H1 (cell line): ENCODE measurements at regions not wholly inside any gene's neighbourhood (a gene's known extent, or its start where the extent isn't known, plus 50 kb on each side); places are given as distances from the start of the nearest gene placed in this dataset.

Source experiments
- CTCF ChIA-PET: fragments of 300-600 bp; sonication (Branson Sonifier 250); formaldehyde crosslinking; loops from one replicate; lab custom pipeline; 2021; ENCODE audit not compliant: partially characterized antibody; lab: Charles Lee
- POLR2A ChIA-PET: fragments of 300-600 bp; sonication (Branson Sonifier 250); formaldehyde crosslinking; loops from one replicate; lab custom pipeline; 2021; ENCODE audit warnings: inconsistent platforms; ENCODE audit not compliant: partially characterized antibody; lab: Charles Lee
- DNase-seq, 2 experiments: peaks; one replicate each; pipeline versions ENCODE4 v3.0.0 to v3.0.0-alpha.2; 2010 to 2022; ENCODE audit warnings: low spot score in 2 of 2, low read depth in 1 of 2, mixed read lengths in 1 of 2
- FAIRE-seq: peaks from 2 replicates; lab custom pipeline; 2011; peaks lifted over from hg19 to GRCh38; lab: Jason Lieb, UNC
- H2AFZ ChIP-seq: 2 replicates; pipeline ENCODE4 v1.8.1; 2012; ENCODE audit warnings: low read length, inconsistent platforms
- H2AK5ac ChIP-seq: 2 replicates; pipeline ENCODE4 v1.6.1; 2013; ENCODE audit warnings: low read depth, low read length
- H2BK120ac ChIP-seq: replicated peaks from 2 replicates; pipeline ENCODE3; 2013; ENCODE audit warnings: low read depth, low read length, inconsistent platforms
- H2BK12ac ChIP-seq: 2 replicates; pipeline ENCODE4 v1.6.1; 2013; ENCODE audit warnings: low read depth, low read length
- H2BK15ac ChIP-seq: 2 replicates; pipeline ENCODE4 v1.6.1; 2013; ENCODE audit warnings: low read length
- H2BK20ac ChIP-seq: 2 replicates; pipeline ENCODE4 v1.6.1; 2013; ENCODE audit warnings: low read length
- H2BK5ac ChIP-seq: 2 replicates; pipeline ENCODE4 v1.6.1; 2013; ENCODE audit warnings: low read depth, low read length
- H3K14ac ChIP-seq: 2 replicates; pipeline ENCODE4 v1.6.1; 2013; ENCODE audit warnings: inconsistent platforms; ENCODE audit not compliant: insufficient read length
- H3K18ac ChIP-seq: 2 replicates; pipeline ENCODE4 v1.6.1; 2013; ENCODE audit warnings: low read length; ENCODE audit errors: extremely low read depth
- H3K23ac ChIP-seq: 2 replicates; pipeline ENCODE4 v1.6.1; 2013; ENCODE audit warnings: inconsistent platforms; ENCODE audit not compliant: insufficient read length
- H3K23me2 ChIP-seq: 2 replicates; pipeline ENCODE4 v1.6.1; 2013; ENCODE audit warnings: low read depth, low read length
- H3K27ac ChIP-seq: 2 replicates; pipeline ENCODE4 v1.6.1; 2011; ENCODE audit warnings: low read depth, low read length, inconsistent platforms
- H3K27me3 ChIP-seq, 4 experiments: replicated peaks in 1 of 4; 1 replicate in 1 of 4; 2 replicates in 3 of 4; pipeline versions ENCODE4 v1.6.1 to v1.8.1; 2011 to 2013; ENCODE audit warnings: low read length in 3 of 4, mild to moderate bottlenecking in 3 of 4, inconsistent platforms in 2 of 4, mixed read lengths in 2 of 4, moderate library complexity in 1 of 4; ENCODE audit not compliant: control insufficient read depth in 3 of 4, insufficient read depth in 3 of 4; ENCODE audit errors: extremely low read depth in 1 of 4
- H3K36me3 ChIP-seq, 4 experiments: 2 replicates each; pipeline versions ENCODE4 v1.6.1 to v1.8.1; 2011 to 2013; ENCODE audit warnings: mild to moderate bottlenecking in 4 of 4, low read length in 3 of 4, moderate library complexity in 2 of 4, control low read depth in 1 of 4, inconsistent platforms in 1 of 4; ENCODE audit not compliant: insufficient read depth in 4 of 4, control insufficient read depth in 2 of 4
- H3K4ac ChIP-seq: replicated peaks from 2 replicates; pipeline ENCODE3; 2013; ENCODE audit warnings: low read length, low read depth, mixed read lengths, inconsistent platforms; ENCODE audit not compliant: insufficient read length
- H3K4me1 ChIP-seq, 4 experiments: replicated peaks in 1 of 4; 1 replicate in 1 of 4; 2 replicates in 3 of 4; pipeline versions ENCODE4 v1.6.1 to v1.8.1; 2011 to 2013; ENCODE audit warnings: low read length in 3 of 4, inconsistent platforms in 2 of 4, mixed read lengths in 1 of 4; ENCODE audit not compliant: insufficient read depth in 4 of 4, control insufficient read depth in 3 of 4
- H3K4me2 ChIP-seq, 2 experiments: 2 replicates each; pipeline versions ENCODE4 v1.6.1 to v1.8.1; 2011 to 2013; ENCODE audit warnings: low read depth in 2 of 2, low read length in 2 of 2, control low read depth in 1 of 2, inconsistent platforms in 1 of 2, mild to moderate bottlenecking in 1 of 2; ENCODE audit not compliant: insufficient read depth in 1 of 2
- H3K4me3 ChIP-seq, 4 experiments: fragments of 200-600, 300-600 bp in 1 of 4; sonication (generic), shearing (Covaris generic), sonication (Bioruptor Twin) in 1 of 4; 2 replicates each; pipeline versions ENCODE4 v1.5.1 to v1.8.1; 2011 to 2016; ENCODE audit warnings: low read length in 4 of 4, low read depth in 3 of 4, control low read depth in 2 of 4, inconsistent platforms in 2 of 4, mild to moderate bottlenecking in 2 of 4, mixed read lengths in 1 of 4, moderate library complexity in 1 of 4; ENCODE audit not compliant: insufficient read depth in 2 of 4; ENCODE audit errors: extremely low read depth in 1 of 4
- H3K56ac ChIP-seq: replicated peaks from 2 replicates; pipeline ENCODE3; 2013; ENCODE audit warnings: low read depth, mild to moderate bottlenecking, mixed read lengths, low read length, inconsistent platforms; ENCODE audit not compliant: insufficient read length
- H3K79me1 ChIP-seq: 2 replicates; pipeline ENCODE4 v1.6.1; 2013; ENCODE audit warnings: low read depth, low read length, control low read depth
- H3K79me2 ChIP-seq, 2 experiments: 2 replicates each; pipeline versions ENCODE4 v1.6.1 to v1.8.1; 2012 to 2013; ENCODE audit warnings: low read length in 2 of 2, mild to moderate bottlenecking in 2 of 2, inconsistent platforms in 1 of 2; ENCODE audit not compliant: insufficient read depth in 2 of 2, control insufficient read depth in 1 of 2
- H3K9ac ChIP-seq, 4 experiments: replicated peaks in 1 of 4; 1 replicate in 1 of 4; 2 replicates in 3 of 4; pipeline versions ENCODE4 v1.6.1 to v1.8.1; 2011 to 2013; ENCODE audit warnings: low read depth in 3 of 4, low read length in 3 of 4, control low read depth in 2 of 4, mild to moderate bottlenecking in 2 of 4, moderate library complexity in 2 of 4, inconsistent platforms in 1 of 4; ENCODE audit errors: extremely low read depth in 1 of 4
- H3K9me3 ChIP-seq, 2 experiments: 2 replicates each; pipeline versions ENCODE4 v1.6.1 to v1.8.1; 2012 to 2013; ENCODE audit warnings: mild to moderate bottlenecking in 2 of 2, moderate library complexity in 2 of 2, control low read depth in 1 of 2, inconsistent platforms in 1 of 2, low read depth in 1 of 2, low read length in 1 of 2, mixed read lengths in 1 of 2; ENCODE audit not compliant: insufficient read depth in 2 of 2
- H4K20me1 ChIP-seq, 2 experiments: replicated peaks in 1 of 2; 2 replicates each; pipeline versions ENCODE3 to v1.8.1; 2011 to 2013; ENCODE audit warnings: inconsistent platforms in 2 of 2, low read length in 2 of 2, mild to moderate bottlenecking in 1 of 2; ENCODE audit not compliant: insufficient read depth in 2 of 2, control insufficient read depth in 1 of 2
- H4K5ac ChIP-seq: 2 replicates; pipeline ENCODE4 v1.6.1; 2013; ENCODE audit warnings: low read length, low read depth, mixed read lengths, inconsistent platforms; ENCODE audit not compliant: insufficient read length
- H4K8ac ChIP-seq: 2 replicates; pipeline ENCODE4 v1.8.0; 2013; ENCODE audit warnings: mild to moderate bottlenecking, moderate library complexity, low read length, inconsistent platforms; ENCODE audit not compliant: insufficient read depth; ENCODE audit errors: extremely low read depth
- H4K91ac ChIP-seq: replicated peaks from 2 replicates; pipeline ENCODE3; 2013; ENCODE audit warnings: low read length, mixed read lengths, inconsistent platforms; ENCODE audit not compliant: insufficient read length
- BCL11A ChIP-seq, 2 experiments: IDR thresholded peaks; one replicate each; pipeline ENCODE4 v1.6.1; 2011; ENCODE audit warnings: low read depth in 2 of 2, low read length in 2 of 2, mild to moderate bottlenecking in 2 of 2
- CEBPB ChIP-seq: IDR thresholded peaks from 2 replicates; pipeline ENCODE4 v1.6.1; 2012; ENCODE audit warnings: low read depth, low read length
- CHD1 ChIP-seq: IDR thresholded peaks from 2 replicates; pipeline ENCODE4 v1.6.1; 2012; ENCODE audit warnings: low read depth, low read length, improper control_type of control experiment
- EZH2 ChIP-seq: fragments of 200-600 bp; sonication (generic); IDR thresholded peaks from 2 replicates; pipeline ENCODE4 v1.7.1; 2012; ENCODE audit warnings: low read depth, mild to moderate bottlenecking, moderate library complexity, low read length, inconsistent platforms; ENCODE audit not compliant: severe bottlenecking
- GTF2F1 ChIP-seq: IDR thresholded peaks from 2 replicates; pipeline ENCODE4 v1.6.1; 2012; ENCODE audit warnings: low read depth, low read length, improper control_type of control experiment, borderline replicate concordance
- KDM1A ChIP-seq: fragments of 200-600, 300-600 bp; sonication (generic); IDR thresholded peaks from 2 replicates; pipeline ENCODE4 v1.7.1; 2016; ENCODE audit warnings: mild to moderate bottlenecking, low read length, borderline replicate concordance
- KDM5A ChIP-seq: fragments of 200-600 bp; IDR thresholded peaks from 2 replicates; pipeline ENCODE4 v1.7.1; 2012; ENCODE audit warnings: mild to moderate bottlenecking, low read length, inconsistent platforms, mixed read lengths
- SAP30 ChIP-seq: fragments of 300-600 bp; sonication (generic); IDR thresholded peaks from 2 replicates; pipeline ENCODE4 v1.7.1; 2012; ENCODE audit warnings: low read length, moderate library complexity, mild to moderate bottlenecking, inconsistent platforms; ENCODE audit not compliant: insufficient read depth, insufficient replicate concordance
- SIX5 ChIP-seq: IDR thresholded peaks from 2 replicates; pipeline ENCODE4 v1.6.1; 2011; ENCODE audit warnings: mild to moderate bottlenecking, low read depth, low read length
- SP2 ChIP-seq: IDR thresholded peaks from 2 replicates; pipeline ENCODE4 v1.6.1; 2012; ENCODE audit warnings: mild to moderate bottlenecking, low read length, inconsistent platforms
- YY1 ChIP-seq: IDR thresholded peaks from 2 replicates; pipeline ENCODE4 v1.6.1; 2011; ENCODE audit warnings: low read depth, mild to moderate bottlenecking, low read length
- ZNF274 ChIP-seq: IDR thresholded peaks from 2 replicates; pipeline ENCODE4 v1.7.0; 2012; ENCODE audit warnings: low read length, borderline replicate concordance; ENCODE audit errors: extremely low read depth
- WGBS, 2 experiments: shearing (Covaris generic) in 1 of 2; methylation state at CpG; one replicate each; pipeline versions ENCODE4 v1.1.6 to v1.1.7; 2013 to 2015; ENCODE audit warnings: low lambda C conversion rate in 2 of 2, mixed read lengths in 2 of 2, inconsistent platforms in 1 of 2, low coverage in 1 of 2, missing lambda C conversion rate in 1 of 2; ENCODE audit not compliant: insufficient replicate concordance in 2 of 2, insufficient coverage in 1 of 2, insufficient read length in 1 of 2; ENCODE audit errors: extremely low coverage in 1 of 2, missing lambda C conversion rate in 1 of 2; 5-methylcytosine and 5-hydroxymethylcytosine counted together
- TF ChIP-seq, protein P1 (sequence below): IDR thresholded peaks from 2 replicates; pipeline ENCODE4 v1.6.1; 2012; ENCODE audit warnings: inconsistent platforms

DNA sequence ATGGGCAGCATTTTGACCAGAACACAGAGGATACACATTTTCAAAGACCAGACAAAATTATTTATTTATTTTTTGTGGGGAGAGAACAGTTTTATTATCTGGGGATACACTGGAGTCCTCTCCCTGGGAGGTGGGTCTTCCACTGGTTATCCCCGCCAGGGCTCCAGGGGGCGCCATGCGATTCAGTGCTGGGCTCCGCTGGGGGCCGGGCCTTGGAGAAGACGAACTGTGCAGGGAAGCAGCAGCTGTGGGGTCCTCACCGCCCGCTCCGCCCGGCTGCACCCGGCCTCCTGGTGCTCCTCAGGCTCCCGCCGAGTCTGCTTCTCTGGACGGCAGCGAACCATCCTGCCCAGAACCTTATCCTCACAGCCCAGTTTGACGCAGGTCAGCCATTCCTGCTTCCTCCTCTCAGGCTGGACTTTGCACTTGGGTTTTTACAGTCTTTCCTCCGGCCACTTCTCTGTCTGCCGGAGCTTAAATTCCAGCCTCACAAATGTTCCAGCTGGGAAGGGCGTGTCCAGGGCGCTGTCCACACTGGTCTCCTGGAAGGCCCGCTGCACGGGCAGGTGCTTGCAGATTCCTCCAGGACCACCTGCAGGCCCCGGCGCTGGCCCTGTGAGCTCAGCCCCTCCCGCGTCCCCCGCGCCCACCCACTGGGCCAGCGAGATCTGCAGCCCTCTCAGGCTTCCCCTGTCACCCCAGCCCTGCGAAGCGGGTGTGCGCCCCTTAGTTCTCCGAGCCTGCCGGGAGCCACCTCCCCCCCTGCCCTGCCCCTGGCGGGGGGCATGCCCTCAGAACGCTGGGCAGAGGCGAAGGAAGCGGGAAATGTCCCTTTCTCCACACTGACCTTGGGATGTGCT, 1830.0 kb upstream of the DEFB115 start:
- Histone ChIP-seq H3K4me3 (no peak overlapping the region), H2BK12ac (no peak overlapping the region), H2BK20ac (no peak overlapping the region), H3K23me2 (no peaks in the 10 kb centered on the region), H2BK5ac (no peak overlapping the region), H3K56ac (no peak overlapping the region), H2BK15ac (no peak overlapping the region), H4K8ac (no peak overlapping the region), H3K79me2 (no peaks in the 10 kb centered on the region), H2AK5ac (no peak overlapping the region), H3K4ac (no peak overlapping the region), H2BK120ac (no peak overlapping the region), H3K18ac (no peak overlapping the region), H4K91ac (no peak overlapping the region), H3K27ac (no peak overlapping the region), H3K79me1 (no peaks in the 10 kb centered on the region), H3K14ac (no peak overlapping the region), H3K9me3 (peaks cover 9 to 33% of the 10 kb centered on the region in 2 experiments), H3K27me3 (no peaks in the 10 kb centered on the region), H3K23ac (no peak overlapping the region), H4K20me1 (no peaks in the 10 kb centered on the region), H2AFZ (no peak overlapping the region), H3K4me2 (no peak overlapping the region), H3K9ac (no peak overlapping the region), H4K5ac (no peak overlapping the region), H3K36me3 (no peaks in the 10 kb centered on the region; a peak in 1 of 8 replicates), H3K4me1 (no peaks in the 10 kb centered on the region)
- CTCF ChIA-PET, result no interaction called here
- POLR2A ChIA-PET, result no interaction called here
- TF ChIP-seq KDM1A, result no peak
- TF ChIP-seq CEBPB, result no peak
- TF ChIP-seq YY1, result no peak
- TF ChIP-seq CHD1, result no peak
- no peak for TF ChIP-seq BCL11A (IDR thresholded peaks at IDR 0.05; ENCODE audit: low read depth in 2 of 2, low read length in 2 of 2)
- no peak for TF ChIP-seq SAP30
- no peak for TF ChIP-seq SIX5
- no peak for TF ChIP-seq EZH2
- TF ChIP-seq, protein P1, sequence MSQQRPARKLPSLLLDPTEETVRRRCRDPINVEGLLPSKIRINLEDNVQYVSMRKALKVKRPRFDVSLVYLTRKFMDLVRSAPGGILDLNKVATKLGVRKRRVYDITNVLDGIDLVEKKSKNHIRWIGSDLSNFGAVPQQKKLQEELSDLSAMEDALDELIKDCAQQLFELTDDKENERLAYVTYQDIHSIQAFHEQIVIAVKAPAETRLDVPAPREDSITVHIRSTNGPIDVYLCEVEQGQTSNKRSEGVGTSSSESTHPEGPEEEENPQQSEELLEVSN, result no peak
- TF ChIP-seq KDM5A, result no peak
- no peak for TF ChIP-seq ZNF274
- no peak for TF ChIP-seq SP2
- TF ChIP-seq GTF2F1, result no peak
- WGBS, 2 experiments, result 87% methylated on average over 19 of the region's 38 CpGs; no CpG with 5 or more reads in 1 of the 2 experiments
- FAIRE-seq, result no peak
- no peak for DNase-seq
